GM04503 (cell line): ENCODE measurements at regions not wholly inside any gene's neighbourhood (a gene's known extent, or its start where the extent isn't known, plus 50 kb on each side); places are given as distances from the start of the nearest gene placed in this dataset.
A peak's percentile ranks its signal among the peaks of the same experiment; 100 is the strongest.

ENCODE experiments used
- DNase-seq: peaks from one replicate; pipeline ENCODE4 v3.0.0-alpha.2; 2012; ENCODE audit warnings: low read depth

GRCh38 chr12:87930033-87930432, 99.2 kb downstream of the C12orf50 start:
- peak; percentile 6 for DNase-seq

- no peak for DNase-seq
Observed at GRCh38 chr12:87929346-87929745, 99.9 kb downstream of the C12orf50 start.

- no peak for DNase-seq
Observed at GRCh38 chr12:87928031-87928430, 101.2 kb downstream of the C12orf50 start.

GRCh38 chr12:87925021-87925420, 104.2 kb downstream of the C12orf50 start:
- DNase-seq: no peak

GRCh38 chr12:87924149-87924548, 105.1 kb downstream of the C12orf50 start:
- no peak for DNase-seq

GRCh38 chr12:87923361-87923760, 105.8 kb downstream of the C12orf50 start:
- no peak for DNase-seq

- no peak for DNase-seq
Observed at GRCh38 chr12:87922736-87923135, 106.5 kb downstream of the C12orf50 start.

GRCh38 chr12:87921621-87922020, 107.6 kb downstream of the C12orf50 start:
- no peak for DNase-seq

- no peak for DNase-seq
Observed at GRCh38 chr12:87920139-87920538, 109.1 kb downstream of the C12orf50 start.

- DNase-seq: no peak
Observed at GRCh38 chr12:87901457-87901856, 127.7 kb downstream of the C12orf50 start.

GRCh38 chr12:87897662-87898061, 131.5 kb downstream of the C12orf50 start:
- no peak for DNase-seq

- no peak for DNase-seq
Observed at GRCh38 chr12:87883806-87884205, 145.4 kb downstream of the C12orf50 start.

- DNase-seq: no peak
Observed at GRCh38 chr12:87879141-87879540, 150.1 kb downstream of the C12orf50 start.

GRCh38 chr12:87870493-87871460, 158.4 kb downstream of the C12orf50 start:
- no peak for DNase-seq

- no peak for DNase-seq
Observed at GRCh38 chr12:87870061-87870460, 159.1 kb downstream of the C12orf50 start.

GRCh38 chr12:87866578-87867292, 162.5 kb downstream of the C12orf50 start:
- no peak for DNase-seq

GRCh38 chr12:87861791-87862190, 167.4 kb downstream of the C12orf50 start:
- DNase-seq: no peak

GRCh38 chr12:87853448-87854003, 175.7 kb downstream of the C12orf50 start:
- DNase-seq: no peak

GRCh38 chr12:87849074-87849473, 180.1 kb downstream of the C12orf50 start:
- no peak for DNase-seq

GRCh38 chr12:87848248-87848868, 180.8 kb downstream of the C12orf50 start:
- DNase-seq: no peak

- no peak for DNase-seq
Observed at GRCh38 chr12:87847147-87847546, 182.1 kb downstream of the C12orf50 start.

- DNase-seq: no peak
Observed at GRCh38 chr12:87846045-87846444, 183.2 kb downstream of the C12orf50 start.
